GM21825 (cell line): ENCODE measurements at regions not wholly inside any gene's neighbourhood (a gene's known extent, or its start where the extent isn't known, plus 50 kb on each side); places are given as distances from the start of the nearest gene placed in this dataset.
"Not testable (repeated sequence)": the region's sequence is repeated elsewhere in the genome, so short reads cannot be mapped to it uniquely, and the experiment has no call there.

Source experiments
- ATAC-seq: cut with Tn5 transposase; IDR thresholded peaks from one replicate; pipeline ENCODE4 v1.9.1; 2021; ENCODE audit warnings: mild to moderate bottlenecking, moderate library complexity; ENCODE audit not compliant: unreplicated experiment

GRCh38 chr7:142637240-142637639 lies 112.0 kb upstream of the PRSS1 start:
- ATAC-seq, result no peak

- ATAC-seq, result no peak
Measured at GRCh38 chr7:142636751-142637150, 112.5 kb upstream of the PRSS1 start.

GRCh38 chr7:142636107-142636506 lies 113.2 kb upstream of the PRSS1 start:
- ATAC-seq, result not testable (repeated sequence)

GRCh38 chr7:142632271-142633134 lies 116.8 kb upstream of the PRSS1 start:
- ATAC-seq, result peak; percentile 96

- no peak for ATAC-seq
Measured at GRCh38 chr7:142629588-142630260, 119.5 kb upstream of the PRSS1 start.

GRCh38 chr7:142628945-142629344 lies 120.3 kb upstream of the PRSS1 start:
- no peak for ATAC-seq

GRCh38 chr7:142627223-142627622 lies 122.0 kb upstream of the PRSS1 start:
- not testable (repeated sequence) for ATAC-seq

- peak; percentile 72 for ATAC-seq
Measured at GRCh38 chr7:142626420-142627035, 122.7 kb upstream of the PRSS1 start.

DNA sequence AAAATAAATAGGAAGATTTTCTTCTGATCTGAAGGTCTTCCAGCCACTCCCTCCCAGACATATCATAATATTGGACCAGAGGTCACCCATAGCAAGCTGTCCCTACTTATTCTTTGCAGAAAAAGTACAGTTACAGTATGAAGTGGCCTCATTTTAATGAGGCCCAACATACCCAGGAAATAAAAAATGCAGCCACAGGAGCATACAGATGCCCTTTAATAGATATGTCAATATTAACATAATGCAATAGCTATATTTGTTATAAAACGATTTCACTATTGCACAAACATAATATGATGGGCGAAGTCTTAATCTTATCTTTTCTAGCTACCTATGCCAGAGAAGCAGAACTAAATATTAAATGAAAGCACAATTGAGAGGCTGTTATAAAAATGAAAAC lies 124.1 kb upstream of the PRSS1 start:
- not testable (repeated sequence) for ATAC-seq

DNA sequence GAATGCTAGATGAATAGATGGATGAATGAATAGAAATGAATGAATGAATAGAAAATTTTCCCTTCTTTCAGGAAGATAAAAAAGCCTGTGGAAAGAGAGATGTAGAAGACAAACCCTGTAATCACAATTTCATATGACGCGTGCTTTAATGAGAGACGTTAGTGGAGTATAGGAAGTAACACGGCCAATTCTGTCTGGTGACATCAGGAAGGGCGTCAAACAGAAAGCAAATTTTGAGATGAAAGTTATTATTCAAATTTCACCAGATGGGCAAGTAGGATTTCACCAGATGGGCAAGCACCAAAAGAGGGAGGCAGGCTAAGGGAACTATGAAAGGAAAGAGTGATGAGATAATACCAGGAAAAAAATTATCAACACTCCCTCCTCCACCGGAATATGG lies 128.9 kb upstream of the PRSS1 start:
- ATAC-seq, result no peak

- ATAC-seq, result no peak
Measured at GRCh38 chr7:142618655-142619351, 130.5 kb upstream of the PRSS1 start.

DNA sequence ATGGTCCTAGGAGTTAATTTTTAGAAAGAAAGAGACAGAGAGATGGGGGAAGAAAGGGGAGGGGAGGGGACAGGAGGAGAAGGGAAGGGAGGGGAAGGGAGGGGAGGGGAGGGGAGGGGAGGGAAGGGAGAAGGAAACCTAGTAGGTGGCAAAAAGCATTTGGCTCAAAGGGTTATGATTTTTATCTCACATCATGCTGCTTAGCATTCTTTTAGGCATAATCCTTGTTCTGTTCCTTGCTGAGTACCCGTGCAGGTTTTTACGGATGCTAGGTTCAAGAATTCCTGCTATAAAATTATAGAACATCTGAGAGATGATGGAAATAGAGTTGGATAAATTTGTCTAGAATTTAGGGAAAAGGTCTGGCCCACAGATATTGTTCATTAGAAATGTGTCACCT lies 132.4 kb upstream of the PRSS1 start:
- no peak for ATAC-seq

DNA sequence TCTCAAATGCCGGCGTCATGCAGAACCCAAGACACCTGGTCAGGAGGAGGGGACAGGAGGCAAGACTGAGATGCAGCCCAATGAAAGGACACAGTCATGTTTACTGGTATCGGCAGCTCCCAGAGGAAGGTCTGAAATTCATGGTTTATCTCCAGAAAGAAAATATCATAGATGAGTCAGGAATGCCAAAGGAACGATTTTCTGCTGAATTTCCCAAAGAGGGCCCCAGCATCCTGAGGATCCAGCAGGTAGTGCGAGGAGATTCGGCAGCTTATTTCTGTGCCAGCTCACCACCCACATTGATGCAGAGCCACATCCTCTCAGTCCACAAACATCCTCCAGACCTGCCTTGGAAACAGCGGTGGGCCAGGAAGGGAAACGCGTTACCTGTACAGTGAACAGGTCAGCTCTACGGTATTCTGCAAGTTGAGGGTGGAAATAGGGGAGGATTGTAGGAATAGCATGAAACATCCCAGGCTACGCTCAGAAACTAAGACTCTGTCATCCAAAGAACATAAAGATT lies 133.1 kb upstream of the PRSS1 start:
- ATAC-seq, result no peak

- no peak for ATAC-seq
Measured at GRCh38 chr7:142615508-142615907, 133.8 kb upstream of the PRSS1 start.

DNA sequence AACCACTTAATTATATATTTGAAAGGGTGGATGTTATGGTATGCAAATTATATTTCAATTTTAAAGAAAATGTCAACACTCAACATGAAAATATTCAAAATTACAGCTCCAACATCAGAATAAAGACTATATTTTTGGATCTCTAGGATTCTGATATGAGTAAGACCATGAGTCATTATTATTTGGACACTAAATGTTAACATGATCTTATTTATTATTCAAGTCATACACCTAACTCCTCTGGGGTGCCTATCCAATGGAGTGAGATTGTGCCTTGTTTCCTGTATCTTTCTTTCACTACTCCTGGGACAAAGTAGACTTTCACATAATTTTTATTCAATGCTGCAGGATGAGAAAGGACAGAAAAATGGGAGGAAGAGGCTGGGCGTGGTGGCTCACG lies 135.2 kb upstream of the PRSS1 start:
- no peak for ATAC-seq

DNA sequence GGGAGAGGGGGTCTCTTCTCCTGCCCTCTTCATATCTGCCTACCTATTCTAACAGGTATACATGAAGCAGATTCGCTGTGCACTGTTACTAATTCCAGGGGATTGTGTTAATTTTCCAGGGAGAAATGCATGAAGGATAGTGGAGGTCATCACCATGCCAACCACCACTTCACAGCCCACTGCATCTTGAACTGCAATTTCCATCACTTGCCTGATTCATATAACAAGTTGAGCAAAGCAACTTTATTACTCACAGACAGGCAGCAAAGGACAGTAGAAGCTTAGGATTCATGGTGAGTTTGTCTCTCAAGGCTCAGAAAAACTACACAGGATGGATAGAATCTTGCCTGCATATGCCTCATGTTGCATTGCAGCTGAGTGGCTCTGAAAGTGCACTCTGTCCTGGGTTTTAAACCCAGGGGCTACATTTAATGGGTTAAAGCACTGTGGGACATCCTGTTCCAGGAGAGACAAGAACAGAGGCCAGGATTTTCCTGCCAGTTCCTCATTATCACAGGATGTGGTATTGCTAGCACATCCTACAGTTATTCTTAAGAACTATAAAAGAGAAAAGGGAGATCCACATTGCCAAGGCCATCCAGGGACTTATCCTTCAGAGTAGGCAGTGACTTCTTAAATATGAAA lies 136.9 kb upstream of the PRSS1 start:
- ATAC-seq, result no peak

DNA sequence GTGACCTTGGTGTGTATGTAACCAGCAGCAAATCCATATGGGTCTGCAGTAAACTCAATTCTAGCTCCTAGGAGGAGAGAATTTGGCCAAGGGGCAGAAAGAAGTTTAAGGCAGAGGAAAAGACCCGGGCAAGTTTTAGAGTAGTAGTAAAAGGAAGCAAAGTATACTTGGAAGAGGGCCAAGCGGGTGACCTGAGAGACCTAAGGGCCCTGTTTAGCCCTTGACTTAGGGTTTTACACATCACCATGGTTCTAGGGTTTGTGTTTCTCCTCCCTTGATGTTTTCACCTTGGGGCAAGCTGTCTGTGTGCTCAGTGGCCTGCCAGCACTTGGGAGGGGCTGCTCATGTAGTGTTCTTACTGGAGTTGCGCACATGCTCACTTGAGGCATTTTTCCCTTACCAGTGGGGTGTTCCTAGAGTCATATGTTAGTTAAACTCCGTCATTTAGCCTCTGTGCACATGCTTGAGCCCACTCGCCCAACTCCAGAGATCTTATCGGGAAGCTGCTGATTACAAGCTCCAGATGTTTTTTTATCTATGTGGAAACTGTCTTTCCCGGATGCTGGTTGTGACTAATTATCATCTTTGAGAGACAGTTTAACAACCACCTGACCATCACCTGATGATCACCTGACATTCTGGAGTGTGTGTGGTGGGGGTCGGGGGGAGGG lies 137.6 kb upstream of the PRSS1 start:
- no peak for ATAC-seq

GRCh38 chr7:142608630-142609428 lies 140.4 kb upstream of the PRSS1 start:
- no peak for ATAC-seq

- no peak for ATAC-seq
Measured at GRCh38 chr7:142607351-142607750, 141.9 kb upstream of the PRSS1 start.
